SU-DHL-6 (cell line): ENCODE measurements at regions not wholly inside any gene's neighbourhood (a gene's known extent, or its start where the extent isn't known, plus 50 kb on each side); places are given as distances from the start of the nearest gene placed in this dataset.

ENCODE experiments used
- H2AFZ ChIP-seq: fragments of 200-600 bp; sonication (generic); 2 replicates; pipeline ENCODE4 v1.6.1; 2014; ENCODE audit warnings: low read depth, mild to moderate bottlenecking, moderate library complexity, mixed read lengths, antibody characterized with exemption, low read length; ENCODE audit not compliant: severe bottlenecking
- H3F3A ChIP-seq: fragments of 200-600 bp; shearing (Covaris generic); 2 replicates; pipeline ENCODE4 v1.6.0; 2016; ENCODE audit warnings: antibody characterized with exemption, mild to moderate bottlenecking; ENCODE audit not compliant: insufficient read depth
- H3K27ac ChIP-seq: fragments of 200-600 bp; sonication (generic); 2 replicates; pipeline ENCODE4 v1.5.1; 2016; ENCODE audit warnings: low read depth, mild to moderate bottlenecking, low read length, moderate library complexity, mixed read lengths
- H3K27me3 ChIP-seq: fragments of 200-600 bp; sonication (generic), shearing (Covaris generic); 2 replicates; pipeline ENCODE4 v1.6.0; 2014; ENCODE audit warnings: mild to moderate bottlenecking, low read length
- H3K36me3 ChIP-seq: fragments of 200-600 bp; sonication (generic); 2 replicates; pipeline ENCODE4 v1.6.1; 2014; ENCODE audit warnings: mild to moderate bottlenecking, low read length, mixed read lengths
- H3K4me2 ChIP-seq: fragments of 300-600, 200-600 bp; shearing (Covaris generic), sonication (generic); 2 replicates; pipeline ENCODE4 v1.6.0; 2014; ENCODE audit warnings: low read length, low read depth, mild to moderate bottlenecking; ENCODE audit not compliant: poor library complexity, severe bottlenecking
- H3K4me3 ChIP-seq: fragments of 200-600 bp; sonication (generic); 2 replicates; pipeline ENCODE4 v1.5.1; 2014; ENCODE audit warnings: antibody characterized with exemption, low read length, mild to moderate bottlenecking, mixed read lengths; ENCODE audit not compliant: insufficient read depth, poor library complexity, severe bottlenecking
- H3K79me2 ChIP-seq: fragments of 200-600 bp; sonication (generic); 2 replicates; pipeline ENCODE4 v1.6.1; 2014; ENCODE audit warnings: mild to moderate bottlenecking, low read length, moderate library complexity; ENCODE audit not compliant: insufficient read depth
- H3K9ac ChIP-seq: fragments of 200-600 bp; sonication (generic); 2 replicates; pipeline ENCODE4 v1.7.0; 2014; ENCODE audit warnings: mild to moderate bottlenecking, low read length
- H3K9me2 ChIP-seq: fragments of 200-600 bp; sonication (generic); replicated peaks from 2 replicates; pipeline ENCODE4 v1.6.1; 2014; ENCODE audit warnings: low read length; ENCODE audit not compliant: insufficient read depth
- H3K9me3 ChIP-seq: fragments of 200-600 bp; sonication (generic); 2 replicates; pipeline ENCODE4 v1.6.1; 2014; ENCODE audit warnings: low read length, mixed read lengths; ENCODE audit not compliant: insufficient read depth
- H4K20me1 ChIP-seq: fragments of 200-600 bp; sonication (generic); 2 replicates; pipeline ENCODE4 v1.6.1; 2014; ENCODE audit warnings: low read depth, mild to moderate bottlenecking, antibody characterized with exemption, low read length, moderate library complexity, mixed read lengths
- CTCF ChIP-seq: fragments of 200-600 bp; sonication (generic); IDR thresholded peaks from one replicate; pipeline ENCODE4 v1.5.1; 2017; ENCODE audit warnings: antibody characterized with exemption, mild to moderate bottlenecking, low read length, moderate library complexity; ENCODE audit not compliant: insufficient read depth, poor library complexity, severe bottlenecking
- EZH2phosphoT487 ChIP-seq: fragments of 200-600 bp; sonication (generic), shearing (Covaris generic); conservative IDR thresholded peaks from 2 replicates; pipeline ENCODE4 v1.6.1; 2018; ENCODE audit warnings: mild to moderate bottlenecking, antibody characterized with exemption, low read length, moderate library complexity, mixed read lengths

GRCh38 chr7:54161621-54162020, 380.6 kb upstream of the VSTM2A start:
- Histone ChIP-seq H4K20me1 (no peaks in the 10 kb centered on the region), H3K79me2 (no peaks in the 10 kb centered on the region), H3K9me3 (no peaks in the 10 kb centered on the region), H3K4me3 (no peak overlapping the region), H2AFZ (no peak overlapping the region), H3K27ac (no peak overlapping the region), H3K4me2 (no peak overlapping the region), H3K9ac (no peak overlapping the region), H3K9me2 (no peaks in the 10 kb centered on the region), H3F3A (no peaks in the 10 kb centered on the region), H3K36me3 (no peaks in the 10 kb centered on the region), H3K27me3 (no peaks in the 10 kb centered on the region)
- TF ChIP-seq EZH2phosphoT487 (no peak), CTCF (no peak)

GRCh38 chr7:54166419-54166818, 375.8 kb upstream of the VSTM2A start:
- H3K27ac ChIP-seq, result no peak overlapping the region
- no peak overlapping the region for H3K4me2 ChIP-seq
- no peaks in the 10 kb centered on the region for H3K79me2 ChIP-seq
- H3K36me3 ChIP-seq, result no peaks in the 10 kb centered on the region
- H4K20me1 ChIP-seq, result no peaks in the 10 kb centered on the region
- no peaks in the 10 kb centered on the region for H3K9me2 ChIP-seq
- TF ChIP-seq EZH2phosphoT487, result no peak
- no peak for TF ChIP-seq CTCF
- no peak overlapping the region for H3K9ac ChIP-seq
- H3K9me3 ChIP-seq, result peaks cover 4% of the 10 kb centered on the region; the same call in 1 of the 2 replicates
- H3K27me3 ChIP-seq, result no peaks in the 10 kb centered on the region
- no peaks in the 10 kb centered on the region for H3F3A ChIP-seq
- H2AFZ ChIP-seq, result no peak overlapping the region
- no peak overlapping the region for H3K4me3 ChIP-seq

- no peaks in the 10 kb centered on the region for H3K27me3 ChIP-seq
- H3K4me2 ChIP-seq, result no peak overlapping the region
- no peaks in the 10 kb centered on the region for H3F3A ChIP-seq
- H2AFZ ChIP-seq, result no peak overlapping the region
- TF ChIP-seq EZH2phosphoT487 (no peak), CTCF (no peak)
- H3K27ac ChIP-seq, result no peak overlapping the region
- no peaks in the 10 kb centered on the region for H3K36me3 ChIP-seq
- H3K9me3 ChIP-seq, result no peaks in the 10 kb centered on the region
- no peaks in the 10 kb centered on the region for H3K79me2 ChIP-seq
- H3K9ac ChIP-seq, result no peak overlapping the region
- no peak overlapping the region for H3K4me3 ChIP-seq
- no peaks in the 10 kb centered on the region for H3K9me2 ChIP-seq
- H4K20me1 ChIP-seq, result no peaks in the 10 kb centered on the region
Observed at GRCh38 chr7:54179321-54180029, 362.7 kb upstream of the VSTM2A start.

- H2AFZ ChIP-seq, result no peak overlapping the region
- H3K27ac ChIP-seq, result no peak overlapping the region
- H3K9me2 ChIP-seq, result no peaks in the 10 kb centered on the region
- H3K79me2 ChIP-seq, result no peaks in the 10 kb centered on the region
- H3K36me3 ChIP-seq, result no peaks in the 10 kb centered on the region
- H3K27me3 ChIP-seq, result no peaks in the 10 kb centered on the region
- no peaks in the 10 kb centered on the region for H3K9me3 ChIP-seq
- no peak overlapping the region for H3K4me2 ChIP-seq
- H3K4me3 ChIP-seq, result no peak overlapping the region
- H3K9ac ChIP-seq, result no peak overlapping the region
- H4K20me1 ChIP-seq, result no peaks in the 10 kb centered on the region
- no peaks in the 10 kb centered on the region for H3F3A ChIP-seq
- TF ChIP-seq CTCF, result no peak
- TF ChIP-seq EZH2phosphoT487, result no peak
Observed at GRCh38 chr7:54180796-54181195, 361.4 kb upstream of the VSTM2A start.
